Fibroblast of skin of back (primary cell): ENCODE measurements at regions not wholly inside any gene's neighbourhood (a gene's known extent, or its start where the extent isn't known, plus 50 kb on each side); places are given as distances from the start of the nearest gene placed in this dataset.

ENCODE experiments used
- DNase-seq: peaks from one replicate; pipeline ENCODE4 v3.0.0-alpha.2; 2013

DNA sequence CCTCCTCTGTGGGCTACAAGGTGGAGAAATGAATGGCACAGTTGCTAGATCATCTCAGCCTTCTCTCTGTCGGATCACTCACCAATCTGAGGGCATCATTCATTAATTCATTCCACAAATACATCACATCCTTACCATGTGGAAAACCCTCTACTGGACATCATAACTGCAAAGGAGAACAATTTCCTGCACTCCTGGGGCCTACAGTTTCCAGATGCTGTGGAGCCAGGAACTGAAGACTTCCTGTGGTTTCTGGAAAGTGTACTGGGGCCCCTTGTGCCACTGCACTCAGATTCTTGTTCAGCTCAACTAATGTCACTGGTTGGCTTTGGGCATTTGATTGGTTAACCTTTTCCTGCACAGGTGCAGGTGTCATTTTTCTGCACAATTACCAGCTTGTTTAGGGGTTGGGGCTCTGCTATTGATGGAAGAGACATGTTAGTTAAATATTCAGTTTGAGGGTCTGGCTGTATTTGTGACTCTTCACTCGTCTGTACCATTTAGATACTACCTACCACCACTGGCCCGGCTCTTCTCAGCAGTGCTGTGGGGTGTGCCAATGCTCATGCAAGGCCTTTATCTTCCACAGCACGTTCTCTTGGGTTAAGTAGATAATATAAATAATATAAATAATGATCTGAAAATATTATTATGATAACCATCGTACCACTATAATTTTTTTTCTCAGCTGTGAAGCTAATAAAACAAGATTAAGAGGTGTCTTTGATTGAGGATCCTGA is 427.3 kb downstream of the TSN start:
- DNase-seq: no peak

- no peak for DNase-seq
Observed at GRCh38 chr2:122183890-122184289, 428.4 kb downstream of the TSN start.

DNA sequence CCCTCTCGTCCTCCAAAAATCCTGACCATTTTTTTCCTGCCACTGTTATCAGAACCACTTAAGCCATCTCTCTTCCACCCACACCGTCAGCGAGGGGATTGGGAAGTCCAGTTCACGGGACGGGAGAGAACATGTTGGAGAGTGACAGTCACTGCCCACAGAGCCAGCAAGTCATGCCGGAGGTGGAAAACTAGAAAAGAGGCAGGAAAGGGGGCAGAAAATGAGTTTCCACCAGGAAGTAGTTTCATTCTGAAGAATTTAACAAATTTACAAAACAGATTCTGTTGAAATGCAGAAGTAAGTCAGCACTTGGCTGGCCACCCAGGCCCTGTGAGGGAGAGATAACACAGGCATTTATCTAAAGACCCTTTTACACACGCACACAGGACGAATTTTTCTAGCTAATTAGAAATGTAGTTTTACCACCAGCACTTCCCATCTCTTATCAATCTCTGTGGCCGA is 431.3 kb downstream of the TSN start:
- DNase-seq: no peak

GRCh38 chr2:122191331-122191730 is 435.9 kb downstream of the TSN start:
- DNase-seq: peak; percentile 18

- DNase-seq: no peak
Observed at GRCh38 chr2:122193622-122194021, 438.2 kb downstream of the TSN start.

DNA sequence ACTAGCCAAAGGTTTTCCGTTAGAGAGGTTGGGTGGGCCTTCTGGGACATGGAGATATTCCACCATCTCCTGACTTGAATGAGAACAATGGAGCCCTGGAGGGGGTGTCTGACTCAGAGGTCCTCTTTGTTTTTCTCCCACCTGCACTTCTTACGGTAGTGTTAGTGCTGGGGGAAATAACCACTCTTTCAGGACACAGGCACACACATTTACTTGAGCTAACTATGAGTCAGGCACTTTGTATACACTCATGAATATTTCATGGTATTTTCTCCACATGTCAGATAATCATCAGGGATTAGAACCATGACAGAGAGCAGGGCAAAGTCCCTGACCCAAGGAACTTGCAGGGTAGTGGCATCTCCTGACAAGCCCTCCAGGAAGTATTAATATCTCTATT is 439.1 kb downstream of the TSN start:
- no peak for DNase-seq

GRCh38 chr2:122203523-122203922 is 448.1 kb downstream of the TSN start:
- DNase-seq: peak; percentile 73

- DNase-seq: no peak
Observed at GRCh38 chr2:122205641-122206040, 450.2 kb downstream of the TSN start.

- no peak for DNase-seq
Observed at GRCh38 chr2:122206101-122206500, 450.6 kb downstream of the TSN start.

DNA sequence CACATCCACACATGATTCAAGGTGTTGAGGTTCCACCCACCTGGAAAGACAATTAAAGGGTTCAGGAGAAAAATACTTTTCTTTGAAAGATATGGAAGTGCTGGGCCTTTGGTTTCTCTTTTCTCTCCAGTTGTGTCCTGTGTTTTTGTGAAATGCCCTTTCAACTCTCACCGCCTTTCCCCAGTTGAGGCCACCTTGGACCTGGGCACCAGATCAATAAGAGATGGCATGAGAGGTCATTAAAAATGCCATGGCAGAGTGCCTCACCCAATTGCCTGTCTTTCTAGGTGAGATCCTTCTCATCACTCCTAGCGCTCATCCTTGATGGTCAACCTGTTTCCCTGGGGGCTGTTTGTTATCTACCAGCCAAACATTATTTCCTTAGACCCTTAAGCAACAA is 453.9 kb downstream of the TSN start:
- no peak for DNase-seq

GRCh38 chr2:122210065-122210464 is 454.6 kb downstream of the TSN start:
- DNase-seq: no peak

DNA sequence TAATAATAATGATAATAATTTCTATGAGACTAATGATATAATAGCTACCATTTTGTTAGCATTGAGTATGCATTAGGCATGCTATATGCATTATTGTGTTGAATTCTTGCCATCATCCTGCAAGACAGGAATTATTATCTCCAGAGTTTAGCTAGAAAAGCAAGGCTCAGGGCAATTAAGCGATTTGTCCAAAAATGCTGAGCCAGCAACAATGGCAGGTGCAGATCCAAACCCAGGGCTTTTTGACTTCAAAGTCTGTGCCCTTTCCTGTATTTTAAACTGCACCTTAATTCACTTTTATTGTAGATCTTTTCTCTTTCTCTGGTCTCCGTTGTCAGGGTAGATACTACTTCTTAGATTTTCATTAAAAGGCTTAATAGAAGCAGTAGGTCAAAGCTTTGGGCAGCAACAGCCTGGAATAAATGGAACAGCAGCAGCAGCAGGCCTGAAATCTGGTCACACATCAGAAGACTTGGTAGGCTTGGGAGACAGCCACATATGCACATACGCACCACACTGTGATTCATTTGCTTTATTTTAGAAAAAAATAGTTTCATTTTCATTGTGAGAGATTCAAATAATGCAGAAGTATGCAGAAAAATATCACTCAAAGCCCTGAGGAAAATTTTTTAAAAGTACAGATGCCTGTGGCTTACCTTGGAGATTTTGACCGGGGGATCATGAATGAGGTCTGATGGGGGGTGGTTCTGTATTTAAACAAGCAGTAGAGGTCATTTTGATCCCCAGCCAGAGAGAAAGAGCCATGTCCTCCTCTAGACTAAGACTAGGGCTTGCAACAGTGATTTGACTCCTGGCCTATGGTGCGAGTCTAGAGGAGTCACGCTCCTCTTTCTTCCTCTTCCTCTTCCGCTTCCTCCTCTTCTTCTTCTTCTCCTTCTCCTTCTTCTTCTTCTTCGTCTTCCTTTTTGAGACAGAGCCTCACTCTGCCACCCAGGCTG is 455.7 kb downstream of the TSN start:
- no peak for DNase-seq

GRCh38 chr2:122213312-122213711 is 457.9 kb downstream of the TSN start:
- no peak for DNase-seq

DNA sequence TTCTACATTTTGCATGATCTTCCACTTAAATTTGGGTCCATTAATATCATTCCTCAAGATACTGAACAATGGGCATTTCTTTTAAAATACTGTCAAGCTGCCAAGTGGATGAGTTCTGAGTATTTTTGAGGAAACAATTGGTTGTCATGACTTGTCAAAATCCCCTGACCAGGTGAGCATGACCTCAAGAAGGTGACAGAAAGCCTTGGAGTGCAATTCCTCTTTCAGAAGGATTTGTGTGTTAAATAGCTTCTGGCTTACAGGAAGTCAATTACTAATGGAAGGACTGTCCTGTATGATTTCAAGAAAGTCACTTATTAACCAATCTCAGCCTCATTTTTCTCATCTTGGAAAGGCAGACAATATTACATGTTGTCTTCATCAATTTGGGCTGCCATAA is 460.6 kb downstream of the TSN start:
- no peak for DNase-seq

GRCh38 chr2:122216901-122217300 is 461.4 kb downstream of the TSN start:
- DNase-seq: no peak

DNA sequence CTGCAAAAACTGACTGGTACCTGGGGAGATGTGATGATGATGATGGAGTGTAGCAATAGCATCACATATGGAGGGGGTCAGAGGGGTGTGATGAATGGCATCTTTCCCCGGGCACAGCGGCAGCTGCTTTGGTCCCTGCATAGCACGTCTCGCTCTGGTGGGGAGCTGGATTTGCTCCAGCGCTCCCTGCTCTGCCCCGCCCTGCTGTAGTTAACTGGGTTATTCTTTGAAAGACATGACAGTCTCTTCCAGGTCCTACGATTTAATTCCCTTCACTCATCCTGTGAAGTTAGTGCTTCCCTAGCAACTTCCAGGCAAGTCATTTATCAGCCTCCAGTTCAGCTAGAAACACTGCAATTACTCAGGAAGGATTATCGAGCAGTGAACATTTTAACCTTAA is 463.1 kb downstream of the TSN start:
- no peak for DNase-seq

GRCh38 chr2:122219504-122219903 is 464.1 kb downstream of the TSN start:
- no peak for DNase-seq

DNA sequence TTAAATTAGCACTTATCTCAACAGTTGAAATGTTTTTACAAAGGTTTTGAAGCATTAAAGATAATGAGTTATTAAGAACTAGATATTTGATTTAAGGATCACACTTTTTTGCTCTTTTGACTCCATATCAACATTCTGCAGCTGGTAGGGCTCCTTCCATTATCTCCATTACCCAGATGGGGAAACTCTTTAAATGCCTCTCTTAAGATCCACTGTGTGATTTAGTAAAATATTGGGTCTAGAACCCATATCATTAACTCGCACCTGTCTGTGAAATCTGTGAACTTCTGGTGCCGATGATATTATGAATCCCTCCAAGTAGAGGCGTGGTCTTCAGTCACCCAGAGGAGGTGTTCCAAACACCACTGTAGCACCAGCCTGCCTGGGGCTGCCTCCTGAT is 466.2 kb downstream of the TSN start:
- no peak for DNase-seq

- no peak for DNase-seq
Observed at GRCh38 chr2:122231296-122231695, 475.8 kb downstream of the TSN start.

DNA sequence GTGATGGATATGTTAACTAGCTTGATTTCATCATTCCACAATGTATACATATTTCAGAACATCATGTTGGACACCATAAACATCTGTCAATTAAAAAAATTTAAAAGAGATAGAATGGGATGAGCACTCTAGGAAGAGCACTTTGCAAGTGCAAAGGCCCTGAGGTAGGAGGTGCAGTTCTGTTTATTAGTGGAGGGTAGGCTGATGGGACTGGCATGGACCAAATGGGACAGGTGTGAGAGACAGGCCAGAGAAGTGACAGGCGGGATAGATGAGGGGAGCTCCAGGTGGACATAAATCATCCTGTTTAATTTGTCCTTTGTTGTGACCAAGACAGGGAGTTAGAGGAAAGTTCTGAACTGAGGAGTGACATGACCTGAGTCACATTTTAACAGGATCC is 477.9 kb downstream of the TSN start:
- no peak for DNase-seq

GRCh38 chr2:122236152-122236874 is 480.9 kb downstream of the TSN start:
- peak; percentile 64 for DNase-seq

GRCh38 chr2:122236925-122237324 is 481.5 kb downstream of the TSN start:
- DNase-seq: no peak

GRCh38 chr2:122237450-122237849 is 482.0 kb downstream of the TSN start:
- DNase-seq: no peak
